T-cell (primary cell): ENCODE measurements at regions not wholly inside any gene's neighbourhood (a gene's known extent, or its start where the extent isn't known, plus 50 kb on each side); places are given as distances from the start of the nearest gene placed in this dataset.
"Not testable (repeated sequence)": the region's sequence is repeated elsewhere in the genome, so short reads cannot be mapped to it uniquely, and the experiment has no call there.

Experiments
- ATAC-seq, 4 experiments: fragments of 200-7000 bp in 3 of 4; fragments of 150-1000 bp in 1 of 4; cut with Tn5 transposase; replicated peaks in 1 of 4; 1 replicate in 3 of 4; 2 replicates in 1 of 4; pipeline ENCODE4 v1.10.0; 2021; ENCODE audit warnings: moderate library complexity in 3 of 4, mild to moderate bottlenecking in 2 of 4, moderate number of reproducible peaks in 1 of 4
- CTCF ChIA-PET, 2 donors: fragments of 300-600 bp; sonication (Branson Sonifier 250); formaldehyde crosslinking; loops; one replicate each; lab custom pipeline; 2022; ENCODE audit warnings: antibody characterized with exemption in 2 of 2; lab: Charles Lee
- POLR2A ChIA-PET, 2 donors: fragments of 300-600 bp; sonication (Branson Sonifier 250); formaldehyde crosslinking; loops; one replicate each; lab custom pipeline; 2022; ENCODE audit warnings: antibody characterized with exemption in 2 of 2; lab: Charles Lee
- DNase-seq, 35 experiments: peaks; one replicate each; pipeline versions ENCODE4 v3.0.0 to v3.0.0-alpha.2; 2013 to 2023
- H3K27ac ChIP-seq: one replicate; pipeline ENCODE4 v1.5.1; 2013; ENCODE audit warnings: low read length
- H3K27me3 ChIP-seq, 2 experiments: replicated peaks in 1 of 2; 1 replicate in 1 of 2; 2 replicates in 1 of 2; pipeline versions ENCODE4 v1.6.1 to v1.7.0; 2013; ENCODE audit warnings: low read length in 1 of 2, mixed read lengths in 1 of 2; ENCODE audit not compliant: control insufficient read depth in 2 of 2, insufficient read depth in 2 of 2; ENCODE audit errors: extremely low read depth in 1 of 2
- H3K36me3 ChIP-seq, 2 donors: 1 replicate in 1 of 2; 2 replicates in 1 of 2; pipeline versions ENCODE4 v1.6.1 to v1.7.0; 2013; ENCODE audit warnings: low read length in 1 of 2; ENCODE audit not compliant: control insufficient read depth in 2 of 2, insufficient read depth in 1 of 2; ENCODE audit errors: extremely low read depth in 1 of 2
- H3K4me1 ChIP-seq, 2 experiments: 1 replicate in 1 of 2; 2 replicates in 1 of 2; pipeline versions ENCODE4 v1.6.1 to v1.7.0; 2013; ENCODE audit warnings: low read length in 2 of 2, mixed read lengths in 1 of 2; ENCODE audit not compliant: insufficient read depth in 2 of 2, control insufficient read depth in 1 of 2; ENCODE audit errors: extremely low read depth in 1 of 2
- H3K4me3 ChIP-seq, 2 donors: 1 replicate in 1 of 2; 2 replicates in 1 of 2; pipeline versions ENCODE4 v1.5.1 to v1.7.0; 2013; ENCODE audit warnings: mild to moderate bottlenecking in 2 of 2, low read length in 1 of 2, moderate library complexity in 1 of 2; ENCODE audit not compliant: control insufficient read depth in 1 of 2; ENCODE audit errors: extremely low read depth in 1 of 2
- H3K9me3 ChIP-seq: 2 replicates; pipeline ENCODE4 v1.7.0; 2013
- H3K27ac Mint-ChIP-seq, 2 donors: one replicate each; pipeline ENCODE4 v1.8.0; 2020 to 2021; ENCODE audit warnings: mild to moderate bottlenecking in 2 of 2, mixed read lengths in 2 of 2
- H3K27me3 Mint-ChIP-seq, 2 donors: one replicate each; pipeline ENCODE4 v1.8.0; 2021 to 2022; ENCODE audit warnings: mixed read lengths in 2 of 2
- H3K36me3 Mint-ChIP-seq: one replicate; pipeline ENCODE4 v1.8.0; 2021; ENCODE audit warnings: mixed read lengths
- H3K4me1 Mint-ChIP-seq, 3 donors: one replicate each; pipeline ENCODE4 v1.8.0; 2020 to 2022; ENCODE audit warnings: mixed read lengths in 3 of 3, mild to moderate bottlenecking in 1 of 3
- H3K4me3 Mint-ChIP-seq, 3 donors: one replicate each; pipeline ENCODE4 v1.8.0; 2020 to 2022; ENCODE audit warnings: mild to moderate bottlenecking in 3 of 3, mixed read lengths in 3 of 3, moderate library complexity in 3 of 3
- H3K9me3 Mint-ChIP-seq, 3 donors: one replicate each; pipeline ENCODE4 v1.8.0; 2020 to 2022; ENCODE audit warnings: mixed read lengths in 3 of 3
- WGBS: methylation state at CpG from one replicate; pipeline ENCODE4 v1.1.5; 2013; ENCODE audit warnings: missing lambda C conversion rate; ENCODE audit not compliant: insufficient coverage; 5-methylcytosine and 5-hydroxymethylcytosine counted together

DNA sequence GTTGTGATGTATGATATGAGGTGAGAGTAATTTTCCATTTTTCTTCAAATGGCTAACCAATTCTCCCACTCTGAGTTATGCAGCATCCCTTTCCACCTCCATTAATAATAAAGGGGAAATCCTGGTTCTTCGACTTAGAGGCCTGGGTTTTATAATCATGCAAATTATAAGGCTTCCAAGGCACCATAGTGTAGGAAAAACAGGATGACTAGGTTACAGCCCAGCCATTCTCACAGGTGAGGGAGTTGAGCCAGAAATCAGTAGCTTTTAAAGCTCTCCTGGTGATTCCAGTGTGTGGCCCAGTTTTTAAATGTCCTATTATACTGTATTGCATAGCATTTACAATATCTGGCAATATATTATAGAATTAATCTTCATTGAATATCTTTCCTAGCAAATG lies 203.1 kb downstream of the ARHGEF9 start:
- Histone ChIP-seq H3K4me3 (no peak overlapping the region), H3K27ac (no peak overlapping the region), H3K9me3 (no peaks in the 10 kb centered on the region), H3K36me3 (no peaks in the 10 kb centered on the region), H3K27me3 (no peaks in the 10 kb centered on the region), H3K4me1 (no peaks in the 10 kb centered on the region)
- no peak for ATAC-seq
- no peak for DNase-seq
- no peak overlapping the region for H3K4me3 Mint-ChIP-seq
- H3K9me3 Mint-ChIP-seq, result peaks cover 0 to 5% (median 0%) of the 10 kb centered on the region in 3 donors
- no peak overlapping the region for H3K27ac Mint-ChIP-seq
- ChIA-PET CTCF (no interaction called here), POLR2A (no interaction called here)
- peaks cover 0 to 5% (median 0%) of the 10 kb centered on the region in 3 donors for H3K4me1 Mint-ChIP-seq
- H3K27me3 Mint-ChIP-seq, result peaks cover 0 to 8% of the 10 kb centered on the region in 2 donors
- WGBS, result no CpG with 5 or more reads among the region's 1 CpG
- no peaks in the 10 kb centered on the region for H3K36me3 Mint-ChIP-seq

- DNase-seq (no peak), ATAC-seq (no peak)
- H3K27me3 ChIP-seq, result no peaks in the 10 kb centered on the region
- Mint-ChIP-seq H3K27ac (no peak overlapping the region), H3K36me3 (no peaks in the 10 kb centered on the region), H3K27me3 (peaks cover 0 to 8% of the 10 kb centered on the region in 2 donors), H3K4me1 (peaks cover 0 to 5% (median 0%) of the 10 kb centered on the region in 3 donors), H3K4me3 (no peak overlapping the region), H3K9me3 (peaks cover 0 to 5% (median 0%) of the 10 kb centered on the region in 3 donors)
- H3K36me3 ChIP-seq, result no peaks in the 10 kb centered on the region
- ChIA-PET POLR2A (no interaction called here), CTCF (no interaction called here)
- no CpG with 5 or more reads among the region's 5 CpGs for WGBS
- H3K4me3 ChIP-seq, result no peak overlapping the region
- no peaks in the 10 kb centered on the region for H3K4me1 ChIP-seq
- no peak overlapping the region for H3K27ac ChIP-seq
- no peaks in the 10 kb centered on the region for H3K9me3 ChIP-seq
These were observed 203.6 kb downstream of the ARHGEF9 start for GRCh38 chrX:63581398-63581797.

DNA sequence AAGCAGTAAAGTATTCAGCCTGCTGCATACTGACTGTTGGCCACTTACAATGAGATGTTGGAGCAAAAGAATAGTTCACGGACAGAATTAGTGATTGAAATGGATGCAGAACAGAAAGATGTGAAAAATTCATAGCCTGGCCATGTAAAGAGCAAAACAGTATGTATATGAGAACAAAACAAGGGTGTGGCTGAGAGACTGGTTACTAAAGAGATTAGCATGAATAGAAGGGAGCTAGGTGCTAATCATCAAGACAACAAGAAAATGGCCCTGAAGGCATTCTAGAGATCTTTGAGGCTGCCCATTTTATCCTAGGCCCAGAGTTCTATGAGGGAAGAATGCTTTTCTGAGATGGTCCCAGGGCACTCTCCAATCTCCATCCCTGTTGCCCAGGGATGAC lies 208.5 kb downstream of the ARHGEF9 start:
- no peaks in the 10 kb centered on the region for H3K9me3 ChIP-seq
- H3K4me1 ChIP-seq, result no peaks in the 10 kb centered on the region
- POLR2A ChIA-PET, result no interaction called here
- Mint-ChIP-seq H3K4me3 (no peak overlapping the region), H3K27ac (no peak overlapping the region), H3K9me3 (peaks cover 0 to 10% (median 0%) of the 10 kb centered on the region in 3 donors), H3K36me3 (no peaks in the 10 kb centered on the region), H3K4me1 (peaks cover 0 to 5% (median 0%) of the 10 kb centered on the region in 3 donors), H3K27me3 (no peaks in the 10 kb centered on the region)
- 100% methylated on average over 1 of the region's 1 CpG for WGBS
- no peak overlapping the region for H3K4me3 ChIP-seq
- H3K27me3 ChIP-seq, result no peaks in the 10 kb centered on the region
- no peak for DNase-seq
- no peak overlapping the region for H3K27ac ChIP-seq
- ATAC-seq, result no peak
- CTCF ChIA-PET, result no interaction called here
- no peaks in the 10 kb centered on the region for H3K36me3 ChIP-seq

- H3K36me3 ChIP-seq, ATAC-seq, H3K9me3 Mint-ChIP-seq, H3K9me3 ChIP-seq, H3K4me1 ChIP-seq, H3K36me3 Mint-ChIP-seq, POLR2A ChIA-PET, H3K4me3 ChIP-seq, H3K27me3 ChIP-seq, H3K27me3 Mint-ChIP-seq, H3K27ac Mint-ChIP-seq, H3K27ac ChIP-seq, DNase-seq, CTCF ChIA-PET, H3K4me1 Mint-ChIP-seq, H3K4me3 Mint-ChIP-seq: not testable (repeated sequence)
- no CpG with 5 or more reads among the region's 3 CpGs for WGBS
These were observed 209.3 kb downstream of the ARHGEF9 start for GRCh38 chrX:63575700-63576099.

DNA sequence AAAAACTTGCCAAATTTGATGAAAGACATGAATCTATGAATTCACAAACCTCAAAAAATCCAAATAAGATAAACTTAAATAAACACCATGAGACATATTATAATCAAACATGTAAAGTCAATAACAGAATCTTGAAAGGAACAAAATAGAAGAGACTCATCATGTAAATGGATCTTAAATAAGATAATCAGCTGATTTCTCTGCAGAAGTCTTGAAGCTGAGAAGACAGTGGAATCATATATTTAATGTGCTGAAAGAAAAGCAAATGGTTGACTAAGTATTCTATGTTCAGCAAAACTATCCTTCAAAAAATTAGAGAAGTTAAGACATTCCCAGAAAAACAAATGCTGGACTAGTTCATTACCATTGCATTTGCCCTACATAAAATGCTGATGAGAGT lies 215.7 kb upstream of the SPIN4 start:
- no peaks in the 10 kb centered on the region for H3K36me3 Mint-ChIP-seq
- ATAC-seq, result no peak

GRCh38 chrX:63561425-63561824 lies 210.3 kb upstream of the SPIN4 start:
- H3K27ac Mint-ChIP-seq, result no peak overlapping the region
- H3K27me3 ChIP-seq, result no peaks in the 10 kb centered on the region
- peaks cover 12 to 34% (median 17%) of the 10 kb centered on the region in 3 donors for H3K4me1 Mint-ChIP-seq
- H3K4me3 Mint-ChIP-seq, result peak overlapping the region; percentile 92 to 96 (median 94)
- no CpG with 5 or more reads among the region's 6 CpGs for WGBS
- H3K9me3 ChIP-seq, result no peaks in the 10 kb centered on the region
- peaks cover 0 to under 1% (median under 1%) of the 10 kb centered on the region in 3 donors for H3K9me3 Mint-ChIP-seq
- DNase-seq, result peak in 1 of 35 experiments; percentile 1
- no peaks in the 10 kb centered on the region for H3K36me3 ChIP-seq
- peaks cover 12% of the 10 kb centered on the region for H3K36me3 Mint-ChIP-seq
- CTCF ChIA-PET, result no interaction called here
- H3K4me1 ChIP-seq, result peaks cover 6 to 9% of the 10 kb centered on the region in 2 experiments
- H3K27ac ChIP-seq, result no peak overlapping the region
- peak overlapping the region; percentile 70 to 85 for H3K4me3 ChIP-seq
- ATAC-seq, result no peak
- POLR2A ChIA-PET, result no interaction called here
- peaks cover 2 to 17% of the 10 kb centered on the region in 2 donors for H3K27me3 Mint-ChIP-seq

More for the DNA sequence above, 215.7 kb upstream of the SPIN4 start:
- Mint-ChIP-seq H3K27me3 (peaks cover 4 to 26% of the 10 kb centered on the region in 2 donors), H3K4me1 (peaks cover 0 to 3% (median 1%) of the 10 kb centered on the region in 3 donors), H3K27ac (no peak overlapping the region), H3K9me3 (peaks cover 0 to 4% (median 3%) of the 10 kb centered on the region in 3 donors), H3K4me3 (no peak overlapping the region)
- Histone ChIP-seq H3K4me1 (peaks cover 2 to 4% of the 10 kb centered on the region in 2 experiments), H3K4me3 (no peak overlapping the region), H3K27me3 (no peaks in the 10 kb centered on the region), H3K36me3 (no peaks in the 10 kb centered on the region), H3K9me3 (peaks cover 4% of the 10 kb centered on the region), H3K27ac (no peak overlapping the region)
- CTCF ChIA-PET, result no interaction called here
- POLR2A ChIA-PET, result no interaction called here
- no peak for DNase-seq
